ENCODE measurements at regions not wholly inside any gene's neighbourhood (a gene's known extent, or its start where the extent isn't known, plus 50 kb on each side); places are given as distances from the start of the nearest gene placed in this dataset.

GRCh38 chr10:57972783-57973182 is 294.9 kb downstream of the IPMK start:
- CTCF ChIA-PET (ENCODE audit: low intra/inter-chr PET ratio, low total read pairs): no interaction called here
- no peak overlapping the region for H2AFZ ChIP-seq (ENCODE audit: low read length)
- no peak for FAIRE-seq

GRCh38 chr10:57968328-57969016 is 299.2 kb downstream of the IPMK start:
- Histone ChIP-seq H3K27ac (ENCODE audit: extremely low read length, insufficient read depth, low read length) (no peak overlapping the region), H3K4me2 (ENCODE audit: low read depth, low read length) (no peak overlapping the region), H3K4me3 (replicated peaks in 1 of 3; ENCODE audit: insufficient read depth in 1 of 3, low read depth in 2 of 3, low read length in 3 of 3) (no peak overlapping the region), H3K4me1 (ENCODE audit: insufficient read depth, low read length) (no peaks in the 10 kb centered on the region), H3K27me3 (ENCODE audit: control insufficient read depth in 1 of 2, insufficient read depth in 2 of 2, low read length in 2 of 2) (peaks cover 0 to 1% of the 10 kb centered on the region in 2 experiments; a peak in 1 of 5 replicates), H4K20me1 (ENCODE audit: insufficient read depth, low read length) (no peaks in the 10 kb centered on the region), H3K36me3 (replicated peaks in 1 of 2; ENCODE audit: control insufficient read depth in 1 of 2, insufficient read depth in 2 of 2, low read length in 2 of 2) (no peaks in the 10 kb centered on the region), H3K9me3 (ENCODE audit: low read length) (no peaks in the 10 kb centered on the region), H3K9ac (ENCODE audit: insufficient read depth, low read depth, low read length) (no peak overlapping the region), H3K79me2 (ENCODE audit: insufficient read depth, low read length) (no peaks in the 10 kb centered on the region), H2AFZ (ENCODE audit: low read length) (no peak overlapping the region)
- ATAC-seq (no peak), DNase-seq (ENCODE audit: low spot score) (no peak), FAIRE-seq (no peak)
- in situ Hi-C loops (cut with HindIII; ENCODE audit: extremely low pct_ligation_motif_present, low pct_unique_long_range_greater_than_20kb): no loop called here
- ChIA-PET CTCF (ENCODE audit: low intra/inter-chr PET ratio, low total read pairs) (no interaction called here), POLR2A (no interaction called here)
- BruUV-seq (replicated peaks): no TSS peak
- WGBS (ENCODE audit: low lambda C conversion rate): 16% methylated on average over 9 of the region's 11 CpGs
- intact Hi-C loops (cut with micrococcal nuclease; ENCODE audit: unreplicated experiment): no loop called here
- TF ChIP-seq ZNF704 (CRISPR knock-in tag; IDR thresholded peaks at IDR 0.05; ENCODE audit: borderline replicate concordance): no peak
- TF ChIP-seq ZMYM3 (CRISPR knock-in tag; IDR thresholded peaks at IDR 0.05): no peak
- no peak for TF ChIP-seq TMF1 (CRISPR knock-in tag; IDR thresholded peaks at IDR 0.05; ENCODE audit: low read depth)
- no peak for TF ChIP-seq PAWR (CRISPR knock-in tag; IDR thresholded peaks at IDR 0.05; ENCODE audit: borderline replicate concordance)
- TF ChIP-seq KLF9 (CRISPR knock-in tag; IDR thresholded peaks at IDR 0.05; ENCODE audit: low read depth): no peak
- no peak for TF ChIP-seq EZH2 (conservative IDR thresholded peaks at IDR 0.05; ENCODE audit: low read depth, low read length)
- no peak for TF ChIP-seq GFI1 (CRISPR knock-in tag; IDR thresholded peaks at IDR 0.05; ENCODE audit: borderline replicate concordance)
- TF ChIP-seq KAT8 (CRISPR knock-in tag; IDR thresholded peaks at IDR 0.05): no peak
- no peak for TF ChIP-seq ZBTB25 (CRISPR knock-in tag; IDR thresholded peaks at IDR 0.05)
- no peak for TF ChIP-seq NR2F2 (IDR thresholded peaks at IDR 0.05; ENCODE audit: borderline replicate concordance, low read depth)

More at GRCh38 chr10:57972783-57973182, 294.9 kb downstream of the IPMK start:
- Histone ChIP-seq H3K79me2 (ENCODE audit: insufficient read depth, low read length) (no peaks in the 10 kb centered on the region), H4K20me1 (ENCODE audit: insufficient read depth, low read length) (no peaks in the 10 kb centered on the region), H3K4me3 (replicated peaks in 1 of 3; ENCODE audit: insufficient read depth in 1 of 3, low read depth in 2 of 3, low read length in 3 of 3) (no peak overlapping the region), H3K9ac (ENCODE audit: insufficient read depth, low read depth, low read length) (no peak overlapping the region), H3K27me3 (ENCODE audit: control insufficient read depth in 1 of 2, insufficient read depth in 2 of 2, low read length in 2 of 2) (no peaks in the 10 kb centered on the region), H3K27ac (ENCODE audit: extremely low read length, insufficient read depth, low read length) (no peak overlapping the region), H3K4me2 (ENCODE audit: low read depth, low read length) (no peak overlapping the region), H3K4me1 (ENCODE audit: insufficient read depth, low read length) (no peaks in the 10 kb centered on the region), H3K36me3 (replicated peaks in 1 of 2; ENCODE audit: control insufficient read depth in 1 of 2, insufficient read depth in 2 of 2, low read length in 2 of 2) (no peaks in the 10 kb centered on the region), H3K9me3 (ENCODE audit: low read length) (no peaks in the 10 kb centered on the region)
- DNase-seq (ENCODE audit: low spot score) (no peak), ATAC-seq (no peak)
- intact Hi-C loops (cut with micrococcal nuclease; ENCODE audit: unreplicated experiment) (no loop called here), in situ Hi-C loops (cut with HindIII; ENCODE audit: extremely low pct_ligation_motif_present, low pct_unique_long_range_greater_than_20kb) (no loop called here)
- 31% methylated on average over 2 of the region's 2 CpGs for WGBS (ENCODE audit: low lambda C conversion rate)
- no peak for TF ChIP-seq JUNB (CRISPR knock-in tag; IDR thresholded peaks at IDR 0.05; ENCODE audit: borderline replicate concordance)
- TF ChIP-seq EEA1 (CRISPR knock-in tag; IDR thresholded peaks at IDR 0.05; ENCODE audit: borderline replicate concordance): no peak
- TF ChIP-seq KLF6 (CRISPR knock-in tag; IDR thresholded peaks at IDR 0.05): no peak
- TF ChIP-seq GLI4 (CRISPR knock-in tag; IDR thresholded peaks at IDR 0.05; ENCODE audit: borderline replicate concordance): no peak
- no peak for TF ChIP-seq KDM3A (CRISPR knock-in tag; IDR thresholded peaks at IDR 0.05; ENCODE audit: low read depth)
- no peak for TF ChIP-seq MIER2 (CRISPR knock-in tag; IDR thresholded peaks at IDR 0.05)
- no peak for TF ChIP-seq ZMAT3 (CRISPR knock-in tag; conservative IDR thresholded peaks at IDR 0.05)
- TF ChIP-seq ZNF160 (CRISPR knock-in tag; IDR thresholded peaks at IDR 0.05): no peak
- no peak for TF ChIP-seq TBL1XR1 (IDR thresholded peaks at IDR 0.05; ENCODE audit: borderline replicate concordance, low read length, partially characterized antibody)
- TF ChIP-seq ZNF691 (CRISPR knock-in tag; IDR thresholded peaks at IDR 0.05; ENCODE audit: borderline replicate concordance, low read depth): no peak
- no peak for TF ChIP-seq MED8 (CRISPR knock-in tag; IDR thresholded peaks at IDR 0.05; ENCODE audit: insufficient replicate concordance)
- BruUV-seq (replicated peaks): no TSS peak
- POLR2A ChIA-PET: no interaction called here

All from HepG2 (cell line).